ENCODE measurements at regions not wholly inside any gene's neighbourhood (a gene's known extent, or its start where the extent isn't known, plus 50 kb on each side); places are given as distances from the start of the nearest gene placed in this dataset.

DNA sequence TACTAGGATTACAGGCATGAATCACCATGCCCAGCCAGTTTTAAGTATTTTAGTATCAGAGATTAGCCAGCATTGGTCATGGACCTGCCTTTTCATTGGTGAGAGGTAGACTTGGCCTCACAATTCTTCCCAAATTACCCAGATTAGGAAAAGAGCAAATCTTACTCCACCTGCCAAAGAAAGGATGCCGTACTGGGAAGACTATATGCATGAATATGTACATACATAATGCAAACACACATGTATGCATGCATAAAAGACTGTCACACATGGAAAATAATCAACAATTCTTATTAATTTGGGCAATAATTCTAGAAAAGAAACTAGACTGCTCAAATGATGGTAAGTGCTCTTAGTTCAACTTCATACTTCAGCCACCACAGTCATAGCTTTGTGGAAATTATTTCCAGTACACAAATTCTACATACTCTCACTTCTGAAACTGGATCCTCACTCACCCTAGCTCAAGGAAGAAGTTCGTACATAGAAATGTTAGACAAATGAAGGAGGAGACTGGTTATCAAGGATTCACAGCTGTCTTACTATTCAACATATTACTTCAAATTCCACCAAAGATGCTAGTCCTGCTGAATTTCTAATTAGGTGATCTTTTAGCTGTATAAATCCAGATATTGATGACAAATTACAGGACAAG lies 73.7 kb downstream of the MINAR2 start:
- no peak for DNase-seq (ENCODE audit: low read depth in 2 of 2, low spot score in 1 of 2)

DNA sequence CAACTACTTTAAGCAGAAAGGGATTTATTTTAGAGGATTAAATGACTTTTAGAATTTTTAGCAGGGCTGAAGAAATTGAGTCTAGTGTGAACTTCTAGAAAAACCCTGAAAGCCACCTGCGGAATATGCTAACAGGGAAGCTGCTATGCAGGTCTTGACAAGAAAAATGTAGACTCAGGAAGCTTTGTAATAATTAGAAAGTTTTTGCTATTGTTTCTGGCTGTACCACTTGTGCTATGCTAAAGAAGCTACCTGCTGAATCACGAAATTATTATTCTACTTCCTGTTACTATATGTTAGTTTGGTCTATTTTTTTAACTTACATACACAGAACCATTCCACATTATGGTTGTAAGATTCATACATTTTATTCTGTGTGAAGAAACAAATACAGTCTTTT lies 74.0 kb upstream of the CHSY3 start:
- DNase-seq (ENCODE audit: low read depth in 2 of 2, low spot score in 1 of 2), result no peak

DNA sequence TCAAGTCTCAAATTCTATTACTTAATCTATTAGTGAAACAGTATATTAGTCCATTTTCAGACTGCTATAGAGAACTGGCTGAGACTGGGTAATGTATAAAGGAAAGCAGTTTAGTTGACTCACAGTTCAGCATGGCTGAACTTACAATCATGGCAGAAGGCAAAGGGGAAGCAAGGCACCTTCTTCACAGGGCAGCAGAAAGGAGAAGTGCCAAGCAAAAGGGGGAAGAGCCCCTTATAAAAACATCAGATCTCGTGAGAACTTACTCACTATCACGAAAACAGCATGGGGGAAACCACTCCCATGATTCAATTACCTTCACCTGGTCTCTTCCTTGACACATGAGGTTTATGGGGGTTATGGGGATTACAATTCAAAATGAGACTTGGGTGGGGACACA lies 67.9 kb upstream of the CHSY3 start:
- no peak for DNase-seq (ENCODE audit: low read depth in 2 of 2, low spot score in 1 of 2)

DNA sequence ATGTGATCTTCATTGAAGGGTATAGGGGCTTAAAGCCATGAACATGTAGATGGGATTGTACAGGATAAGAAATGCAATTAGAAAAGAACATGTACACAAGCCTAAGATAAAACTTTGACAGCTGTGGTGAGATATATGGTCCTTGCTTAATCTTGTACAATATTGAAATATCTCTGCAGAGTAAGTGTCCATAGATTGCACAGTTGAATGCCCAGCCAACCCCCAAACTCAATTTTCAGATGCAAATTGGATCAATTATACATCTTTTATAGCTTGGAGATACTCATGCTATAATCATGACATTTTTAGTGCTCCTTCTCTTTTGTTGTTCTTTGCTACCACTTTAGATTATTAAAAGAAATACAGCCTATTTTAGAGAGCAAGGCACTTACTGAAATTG lies 59.5 kb upstream of the CHSY3 start:
- no peak for DNase-seq (ENCODE audit: low read depth in 2 of 2, low spot score in 1 of 2)

- DNase-seq (ENCODE audit: low read depth in 2 of 2, low spot score in 1 of 2), result peak; percentile 7 to 52
These were observed 51.4 kb upstream of the CHSY3 start for GRCh38 chr5:129852747-129853352.

DNA sequence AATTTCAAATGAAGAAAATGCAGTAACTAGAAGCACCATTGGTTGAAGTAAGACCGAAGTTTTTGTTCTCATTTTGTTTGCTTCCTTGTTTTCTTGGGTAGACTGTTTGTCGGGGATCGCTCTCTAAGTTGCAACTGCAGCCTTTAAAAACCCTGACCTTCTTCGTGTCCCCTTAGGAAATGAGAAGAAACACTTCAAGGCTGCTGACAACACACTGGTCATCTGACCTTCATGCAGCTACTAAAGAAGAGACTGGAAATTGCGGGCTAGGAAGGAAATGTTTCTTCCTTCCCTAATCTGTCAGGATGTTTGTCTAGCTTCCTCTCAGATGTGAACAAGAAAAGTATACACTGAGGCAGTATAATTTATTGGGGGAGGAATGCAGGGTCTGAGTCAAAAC lies 50.7 kb upstream of the CHSY3 start:
- no peak for DNase-seq (ENCODE audit: low read depth in 2 of 2, low spot score in 1 of 2)

Measured in stimulated activated CD8-positive, alpha-beta memory T cell treated with anti-CD3 and anti-CD28 coated beads, Interleukin-4, amount 100 ng/mL, for 4 hours (primary cell).